GM18505 (cell line): ENCODE measurements at regions not wholly inside any gene's neighbourhood (a gene's known extent, or its start where the extent isn't known, plus 50 kb on each side); places are given as distances from the start of the nearest gene placed in this dataset.

Source experiments
- ATAC-seq: cut with Tn5 transposase; IDR thresholded peaks from one replicate; pipeline ENCODE4 v1.9.1; 2021; ENCODE audit not compliant: unreplicated experiment
- POLR2A ChIP-seq: IDR thresholded peaks from 4 replicates; pipeline ENCODE4 v1.6.1; 2011; ENCODE audit warnings: borderline replicate concordance; ENCODE audit not compliant: insufficient read depth, insufficient read length; ENCODE audit errors: extremely low read depth

DNA sequence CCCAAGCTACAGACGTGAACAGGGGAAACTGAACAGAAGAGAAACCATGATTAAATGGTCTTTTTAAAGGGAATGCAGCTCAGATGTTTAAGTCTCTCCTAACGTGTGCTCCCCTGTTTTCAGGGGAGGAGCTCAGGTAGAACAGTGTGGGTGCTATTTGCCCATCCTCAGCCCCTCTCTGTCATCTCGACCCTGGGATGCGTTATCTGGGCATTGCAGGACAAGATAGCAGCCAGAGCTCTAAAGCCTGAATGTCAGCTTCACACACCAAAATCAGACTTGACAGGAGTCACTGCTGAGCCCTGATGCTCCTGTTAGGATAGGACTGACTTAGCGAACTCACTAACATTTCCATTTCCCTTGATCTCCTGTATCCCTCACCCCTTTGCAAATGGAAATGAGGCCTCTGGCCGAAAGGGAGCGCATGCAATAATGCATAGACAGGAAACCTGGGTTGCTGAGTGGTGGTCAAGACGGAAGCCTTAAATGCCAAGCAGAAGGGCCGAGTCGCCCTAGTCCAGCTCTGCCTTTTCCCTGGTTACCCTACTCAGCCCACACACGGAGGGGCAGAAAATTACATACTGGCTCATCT is 234.9 kb upstream of the TPM1 start:
- no peak for TF ChIP-seq POLR2A
- ATAC-seq = no peak

DNA sequence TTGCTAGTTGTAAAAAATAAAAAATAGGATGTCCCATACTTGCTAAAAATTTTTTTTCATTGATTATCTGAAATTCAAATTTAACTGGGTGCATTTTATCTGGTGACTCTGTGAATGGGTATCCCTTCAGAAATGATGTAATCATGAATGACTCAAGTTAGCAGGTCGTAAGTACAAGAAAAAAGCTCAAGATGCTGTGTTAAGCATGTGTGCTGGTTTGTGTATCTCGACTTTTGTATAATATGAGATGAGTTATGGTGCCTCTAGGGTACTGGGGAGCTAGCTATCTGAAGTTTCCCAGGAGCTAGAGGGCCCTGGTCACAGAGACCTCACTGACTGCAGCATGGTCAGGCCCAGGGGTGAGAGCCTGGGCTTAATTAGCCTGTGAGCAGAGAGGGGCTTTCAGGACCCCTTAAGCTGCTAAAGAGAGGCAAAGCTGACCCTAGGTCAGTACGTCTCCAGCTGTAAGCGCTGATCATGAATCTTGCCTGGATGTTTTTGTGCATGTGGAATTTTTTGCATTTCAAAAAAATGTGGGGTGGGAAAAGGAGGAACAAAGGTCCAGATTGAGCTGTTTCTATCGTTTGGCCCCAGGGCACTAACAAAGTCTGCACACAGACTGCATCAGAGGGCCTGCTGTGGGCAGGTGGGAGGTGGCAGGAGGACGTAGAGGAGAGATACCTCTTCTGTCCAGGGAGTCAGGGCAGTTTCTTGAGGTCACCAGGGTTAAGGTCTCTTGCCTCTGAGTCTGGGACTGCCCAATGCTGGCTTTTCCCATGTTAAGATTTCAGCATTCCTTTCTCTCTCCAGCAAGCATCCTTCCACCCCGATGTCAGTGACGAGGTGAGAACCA is 233.2 kb upstream of the TPM1 start:
- TF ChIP-seq POLR2A = no peak
- ATAC-seq = no peak

DNA sequence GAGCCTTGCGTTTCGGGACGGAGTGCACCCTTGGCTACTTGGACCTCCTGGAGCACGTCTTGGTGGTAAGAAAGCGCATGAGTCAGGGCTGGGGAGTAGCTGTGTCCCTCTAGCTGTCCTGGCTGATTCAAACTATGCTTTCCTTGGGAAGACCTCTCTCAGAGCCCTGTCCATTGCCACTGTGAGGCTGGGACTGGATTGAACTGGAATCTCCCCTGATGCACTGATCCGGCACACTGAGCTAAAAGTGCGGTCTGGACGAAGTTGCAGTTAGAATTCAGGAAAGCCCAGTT is 232.6 kb upstream of the TPM1 start:
- no peak for TF ChIP-seq POLR2A
- ATAC-seq = no peak

DNA sequence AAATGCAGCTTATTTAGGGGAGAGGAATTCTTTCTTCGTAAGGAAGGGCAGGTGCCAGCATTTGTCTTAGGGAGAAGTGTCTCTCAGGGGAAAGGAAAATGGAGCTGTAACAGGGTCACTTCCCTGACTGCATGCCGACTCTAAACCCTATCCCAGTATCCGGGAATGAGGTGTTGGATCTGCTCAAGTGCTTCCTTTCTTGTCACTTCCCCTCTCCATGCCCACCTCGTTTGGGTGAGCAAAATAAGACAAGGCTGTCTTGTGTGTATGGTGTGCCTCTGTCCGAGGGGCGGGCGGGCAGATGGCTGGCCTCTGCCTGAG is 230.1 kb upstream of the TPM1 start:
- ATAC-seq = no peak
- TF ChIP-seq POLR2A = no peak

DNA sequence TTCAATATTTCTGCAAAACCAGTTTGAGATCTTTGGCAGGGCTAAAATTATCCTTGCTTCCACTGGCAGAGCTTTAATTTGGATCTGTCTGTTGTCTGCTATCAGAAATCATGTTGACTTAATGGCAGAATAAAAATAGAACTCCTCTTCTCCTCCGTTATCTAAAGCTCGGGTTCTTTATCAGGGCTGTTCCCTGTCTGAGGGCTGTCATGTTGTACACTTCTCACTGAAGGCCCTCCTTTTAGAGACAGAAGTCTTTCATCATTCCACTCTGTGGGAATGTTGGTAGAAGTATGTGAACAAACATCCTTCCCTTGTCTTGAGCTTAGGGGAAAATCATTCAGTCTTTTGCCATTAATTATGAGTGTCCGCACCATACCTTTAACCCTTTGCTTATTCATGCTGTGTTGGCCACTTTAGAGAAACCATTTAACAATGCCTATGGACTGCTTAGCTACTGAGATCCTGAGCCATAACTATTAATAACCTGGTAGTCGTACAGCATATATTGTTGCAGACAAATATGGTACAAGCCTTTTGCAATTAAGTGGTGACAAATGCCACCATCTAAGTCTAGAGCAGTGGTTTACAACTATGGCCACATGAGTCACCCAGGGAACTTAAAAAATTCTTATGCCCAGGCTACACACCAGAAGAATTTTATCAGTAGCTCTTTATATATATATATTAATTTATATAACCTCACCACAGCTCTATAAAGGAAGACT is 226.0 kb upstream of the TPM1 start:
- no peak for ATAC-seq
- no peak for TF ChIP-seq POLR2A

DNA sequence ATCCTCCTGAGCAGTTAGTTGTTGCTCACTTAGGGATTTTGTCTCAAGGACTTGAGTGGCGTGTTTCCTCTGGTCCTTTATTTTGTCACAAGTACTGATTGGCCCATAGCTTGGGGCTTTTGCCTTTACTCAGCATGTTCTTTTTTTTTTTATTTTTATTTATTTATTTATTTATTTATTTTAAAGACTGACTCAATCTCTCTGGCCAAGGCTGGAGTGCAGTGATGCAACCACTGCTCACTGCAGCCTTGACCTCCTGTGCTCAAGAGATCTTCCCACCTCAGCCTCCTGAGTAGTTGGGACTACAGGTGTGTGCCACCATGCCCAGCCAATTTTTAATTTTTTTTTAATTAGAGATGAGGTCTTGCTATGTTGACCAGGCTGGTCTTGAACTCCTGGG is 223.9 kb upstream of the TPM1 start:
- no peak for TF ChIP-seq POLR2A
- ATAC-seq = no peak

DNA sequence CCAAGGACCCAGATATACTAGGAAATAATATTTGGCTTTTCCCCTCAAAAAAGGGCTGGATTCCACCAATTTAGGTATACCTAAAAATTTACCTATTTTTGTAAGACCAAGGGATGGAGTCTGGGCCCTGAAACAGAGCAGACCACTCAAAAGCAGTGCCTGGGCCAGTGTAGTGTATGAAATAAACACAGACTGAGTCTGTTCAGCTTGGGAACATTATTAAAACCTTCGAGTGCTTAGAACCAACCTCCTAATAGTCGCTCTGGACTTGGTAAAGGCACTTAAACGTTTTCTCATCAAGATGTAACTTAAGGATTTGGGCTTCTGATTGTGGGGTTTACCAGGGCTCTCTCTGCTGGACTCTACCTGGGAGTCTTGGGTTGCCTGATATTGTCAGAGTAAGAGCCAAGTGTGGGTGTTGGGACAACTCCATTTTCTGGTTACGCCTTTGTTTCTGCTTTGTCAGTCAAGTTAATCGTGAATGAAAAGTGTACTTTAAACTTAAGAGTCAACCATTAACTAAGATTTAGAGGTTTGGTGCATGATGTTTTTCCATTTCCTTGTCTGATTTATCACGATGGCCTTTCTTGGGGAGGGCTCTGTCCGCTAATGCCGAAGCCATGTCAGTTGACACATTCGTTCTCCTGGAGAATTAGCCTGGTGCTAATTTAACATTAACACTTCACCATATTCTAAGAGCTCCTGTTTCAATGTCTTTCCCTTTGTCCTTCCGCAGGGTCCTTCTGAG is 221.0 kb upstream of the TPM1 start:
- TF ChIP-seq POLR2A = no peak
- ATAC-seq = no peak

DNA sequence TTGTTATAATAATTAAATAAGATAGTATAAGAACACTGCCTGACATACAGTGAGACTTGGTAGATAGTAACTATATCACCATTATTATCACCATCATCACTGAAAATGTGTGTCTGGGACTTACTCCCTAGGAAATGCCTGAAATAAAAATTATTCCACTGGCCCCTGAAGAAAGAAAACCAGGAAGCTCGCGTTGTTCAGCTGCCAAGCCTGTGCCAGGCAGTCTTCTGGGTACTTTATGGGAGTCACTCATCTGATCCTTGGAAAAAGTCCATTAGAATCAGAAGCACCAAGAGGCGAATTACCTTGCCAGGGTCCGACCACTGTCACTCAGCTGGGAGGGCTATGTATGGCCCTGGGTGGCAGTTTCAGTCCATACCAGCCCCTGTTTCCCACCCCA is 220.3 kb upstream of the TPM1 start:
- no peak for ATAC-seq
- TF ChIP-seq POLR2A = no peak

DNA sequence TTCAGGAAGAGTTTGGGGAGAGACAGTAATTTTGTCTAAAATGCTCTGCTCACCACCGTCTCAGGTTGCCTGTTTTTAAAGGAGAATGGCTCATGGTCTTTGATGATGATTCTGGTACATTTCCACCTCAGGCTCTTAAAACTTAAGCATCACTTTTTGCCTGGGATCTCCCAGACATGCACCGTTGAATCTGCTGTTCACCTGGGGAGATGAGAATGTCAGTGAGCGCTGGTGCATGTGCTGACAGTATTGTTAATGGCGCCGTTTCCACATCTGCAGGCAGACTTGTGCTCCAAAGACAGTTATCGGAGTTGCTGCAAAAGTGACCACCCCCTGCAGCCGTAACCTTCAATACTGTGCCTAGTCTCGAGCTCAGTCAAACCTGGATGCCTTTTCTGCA is 219.0 kb upstream of the TPM1 start:
- no peak for TF ChIP-seq POLR2A
- ATAC-seq = no peak

DNA sequence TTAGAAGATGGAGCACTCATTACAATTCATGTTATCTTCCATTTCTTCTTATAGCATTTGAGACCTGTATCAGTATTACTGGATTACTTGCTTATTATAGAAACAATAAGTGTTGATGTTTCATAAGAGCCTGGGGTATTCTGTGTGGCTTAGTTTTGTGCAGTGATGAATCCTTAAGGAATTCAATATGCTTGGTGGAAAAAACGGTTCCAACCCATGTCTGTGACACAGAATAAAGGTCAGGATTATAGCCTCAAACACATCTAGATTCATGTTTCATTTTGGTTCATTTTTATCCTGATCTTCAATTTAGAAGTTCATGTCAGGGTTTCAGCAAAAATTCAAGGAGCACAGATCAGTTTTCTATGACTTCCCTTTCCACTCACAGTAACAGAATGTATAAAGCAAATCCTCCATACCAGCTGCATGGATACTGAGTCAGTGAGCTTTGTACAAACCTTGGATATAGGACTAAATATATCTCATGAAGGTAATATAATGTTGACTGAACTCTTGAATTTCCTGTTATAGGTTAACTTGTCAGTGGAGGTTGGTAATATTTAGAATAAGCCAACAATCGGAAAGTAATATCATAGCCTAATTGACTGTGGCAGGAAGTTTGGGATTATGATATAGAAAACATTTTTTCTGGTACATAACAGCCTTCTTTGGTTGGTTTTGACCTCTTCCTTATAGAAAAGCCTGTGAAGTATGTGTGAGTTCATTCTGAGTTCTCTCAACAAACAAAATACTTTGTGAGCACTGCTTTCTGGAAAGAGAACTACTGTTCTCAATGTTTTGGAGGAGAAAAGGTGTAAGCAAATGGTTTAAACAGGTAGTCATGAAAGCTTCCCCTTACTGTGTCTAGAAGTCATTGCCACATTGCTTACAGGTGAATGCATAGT is 218.2 kb upstream of the TPM1 start:
- ATAC-seq = no peak
- TF ChIP-seq POLR2A = no peak

DNA sequence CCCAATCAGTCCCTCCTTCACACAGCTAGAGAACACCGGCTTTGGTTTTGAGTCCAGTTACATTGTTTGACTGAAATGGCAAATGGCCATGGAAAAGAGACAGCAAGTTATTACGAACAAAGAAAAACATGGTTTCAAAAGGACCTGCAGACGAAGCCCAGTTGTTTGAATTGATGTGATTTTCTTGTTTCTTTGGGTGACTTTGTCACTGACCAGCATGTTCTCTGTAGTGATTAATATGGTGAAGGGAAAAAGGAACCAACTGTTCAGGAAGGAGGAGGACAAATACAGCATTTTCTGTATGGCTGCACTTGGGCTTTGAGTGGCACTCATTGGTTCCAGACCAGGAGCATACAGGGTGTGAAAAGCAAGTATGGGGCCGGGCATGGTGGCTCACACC is 217.4 kb upstream of the TPM1 start:
- ATAC-seq = no peak

DNA sequence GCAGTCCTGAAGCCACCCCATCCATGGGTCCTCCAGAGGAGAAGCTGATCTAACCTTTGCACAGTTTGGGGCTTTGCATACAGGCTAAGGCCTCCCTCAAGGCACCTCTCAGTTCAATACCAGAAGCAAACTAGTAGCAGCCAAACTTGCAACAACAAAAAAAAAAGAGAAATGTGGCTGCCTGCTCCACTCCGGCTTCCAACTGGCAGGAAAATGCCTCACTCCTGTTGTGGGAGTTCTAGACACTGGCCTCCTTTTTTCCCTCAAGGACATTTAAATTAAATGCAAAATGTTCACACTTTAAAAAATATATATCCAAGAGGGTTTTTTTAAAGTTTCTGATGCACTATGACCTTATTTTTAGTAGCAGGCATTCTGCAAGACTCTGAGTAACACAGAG is 216.0 kb upstream of the TPM1 start:
- ATAC-seq = no peak
- no peak for TF ChIP-seq POLR2A

More for the DNA sequence above, 217.4 kb upstream of the TPM1 start:
- no peak for TF ChIP-seq POLR2A

DNA sequence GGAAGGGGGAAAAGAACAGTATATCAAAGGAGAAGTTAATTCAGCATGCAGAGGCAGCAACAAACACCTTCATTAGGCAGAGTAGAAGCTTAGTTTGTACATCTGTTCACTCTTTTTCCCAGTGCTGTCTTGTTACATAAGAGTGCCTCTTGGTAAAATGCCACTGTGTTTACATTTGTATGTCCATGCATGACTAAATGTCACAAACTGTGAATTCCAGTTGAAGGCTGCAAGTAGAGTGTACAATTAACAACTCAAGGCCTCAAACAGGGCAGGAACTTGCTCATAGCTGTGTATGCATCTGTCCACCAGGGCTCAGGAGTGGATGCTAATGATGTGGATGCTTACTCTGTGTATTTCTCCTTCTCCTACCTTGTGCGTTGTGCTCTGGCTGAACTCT is 214.2 kb upstream of the TPM1 start:
- TF ChIP-seq POLR2A = no peak

More for the DNA sequence above, 214.2 kb upstream of the TPM1 start:
- ATAC-seq = no peak
